HG03520 (cell line): ENCODE measurements at regions not wholly inside any gene's neighbourhood (a gene's known extent, or its start where the extent isn't known, plus 50 kb on each side); places are given as distances from the start of the nearest gene placed in this dataset.

Source experiments
- ATAC-seq: cut with Tn5 transposase; IDR thresholded peaks from one replicate; pipeline ENCODE4 v1.9.1; 2021; ENCODE audit warnings: mild to moderate bottlenecking, moderate library complexity; ENCODE audit not compliant: unreplicated experiment

DNA sequence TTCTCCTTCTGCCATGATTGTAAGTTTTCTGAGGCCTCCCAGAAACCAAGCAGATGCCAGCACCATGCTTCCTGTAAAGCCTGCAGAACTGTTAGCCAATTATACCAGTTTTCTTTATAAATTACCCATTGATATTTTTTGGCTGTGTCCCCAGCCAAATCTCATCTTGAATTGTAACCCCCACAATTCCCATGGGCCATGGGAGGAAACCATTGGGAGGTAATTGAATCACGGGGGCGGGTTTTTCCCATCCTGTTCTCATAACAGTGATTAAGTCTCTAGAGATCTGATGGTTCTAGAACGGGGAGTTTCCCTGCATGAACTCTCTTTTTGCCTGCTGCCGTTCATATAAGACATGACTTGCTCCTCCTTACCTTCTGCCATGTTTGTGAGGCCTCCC, 788.5 kb downstream of the C6orf118 start:
- ATAC-seq = no peak

DNA sequence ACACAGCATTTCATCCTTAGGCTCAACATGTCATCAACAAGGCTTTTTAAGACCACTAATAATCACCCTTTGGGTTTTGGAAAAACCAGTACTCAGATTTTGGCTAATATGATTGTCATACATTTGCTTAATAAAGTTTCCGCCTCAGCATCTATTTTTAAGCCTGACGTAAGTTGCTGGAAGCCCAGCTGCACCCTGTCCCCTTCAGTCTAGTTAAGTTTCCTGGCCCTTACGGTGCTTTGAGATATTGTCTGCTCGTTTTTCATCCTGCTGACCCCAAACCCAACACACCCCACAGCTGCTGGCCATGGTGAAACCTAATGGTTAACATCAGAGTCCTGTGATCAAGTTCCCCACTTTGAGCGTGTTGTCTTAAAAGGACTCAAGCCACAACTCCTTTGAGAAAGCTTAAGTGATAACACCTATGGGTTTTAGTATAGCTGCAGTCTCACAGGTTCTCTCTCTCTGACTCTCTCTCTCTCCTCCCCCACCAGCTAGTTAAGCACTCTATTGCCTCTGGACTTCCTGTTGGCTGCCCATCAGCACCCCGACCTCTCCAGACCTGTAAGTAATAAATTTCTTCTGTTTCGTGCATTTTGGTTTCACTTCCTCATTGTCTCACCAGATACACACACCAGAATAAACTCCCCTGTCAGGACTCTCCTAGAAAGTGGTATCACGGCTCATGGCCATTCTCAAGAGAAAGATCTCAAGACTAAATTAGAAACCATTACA, 802.0 kb downstream of the C6orf118 start:
- no peak for ATAC-seq

DNA sequence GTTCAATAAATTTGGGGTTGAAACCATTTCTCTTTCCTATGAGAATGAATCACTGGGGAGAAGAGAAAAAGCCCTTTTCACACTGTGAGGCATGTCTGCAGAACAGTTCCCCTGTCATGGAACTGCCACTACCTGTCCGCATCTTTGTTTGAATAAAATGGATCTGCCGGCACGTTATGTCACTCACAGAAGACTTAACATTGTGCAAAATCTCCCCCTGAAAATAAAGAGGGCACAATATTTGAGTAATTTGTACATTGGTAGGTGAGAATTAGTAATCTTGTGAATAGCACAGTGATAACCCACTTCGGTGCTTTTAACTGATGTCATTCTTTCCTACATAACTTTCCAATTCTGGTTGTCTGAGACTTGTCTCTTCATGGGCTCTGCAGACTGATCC, 804.0 kb downstream of the C6orf118 start:
- ATAC-seq = no peak

DNA sequence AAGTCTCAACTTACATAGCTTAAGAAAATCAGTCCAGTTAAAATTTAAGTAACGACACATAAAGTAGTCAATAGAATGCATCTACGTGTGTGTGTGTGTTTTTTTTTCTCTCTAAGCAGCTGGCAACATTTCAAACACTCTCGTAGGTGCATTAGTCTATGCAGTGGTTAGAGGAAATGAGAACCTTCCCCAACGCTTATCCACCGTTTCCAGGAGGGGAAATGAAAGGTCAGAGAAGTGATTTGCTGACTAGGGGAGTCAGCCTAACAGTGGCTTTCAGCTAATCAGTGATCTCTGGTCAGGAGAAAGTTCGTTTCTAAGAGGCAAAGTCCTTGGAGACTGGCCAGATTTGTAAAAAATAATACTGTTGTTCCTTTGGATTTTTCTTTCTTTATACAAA, 806.6 kb downstream of the C6orf118 start:
- no peak for ATAC-seq

DNA sequence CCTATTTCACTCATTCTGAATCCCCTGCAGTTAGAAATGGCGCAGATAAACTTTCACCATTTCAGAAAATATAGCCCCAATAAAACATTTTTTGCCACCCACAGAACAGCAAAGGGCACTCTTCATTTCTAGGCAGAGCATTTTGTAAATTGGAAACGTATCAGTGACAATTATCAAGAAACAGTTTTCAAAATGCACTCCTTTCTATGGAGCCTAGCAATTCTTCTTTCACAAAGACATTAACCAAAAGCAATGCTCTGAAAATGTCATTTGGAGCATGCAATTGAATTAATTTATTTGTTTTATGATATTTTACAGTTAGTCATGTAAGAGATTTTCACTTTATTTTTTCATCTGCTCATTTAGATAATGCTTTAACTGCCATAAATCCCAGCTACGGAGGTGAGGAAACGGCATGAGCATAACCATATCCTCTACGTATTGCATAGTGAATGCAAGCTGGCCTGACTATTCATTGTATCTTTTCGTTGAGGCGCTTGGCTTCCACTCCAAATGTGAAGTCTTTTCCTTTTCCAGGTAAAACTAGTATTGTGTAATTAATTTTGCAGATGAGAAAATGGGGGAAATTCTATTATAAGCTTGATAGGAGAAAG, 813.4 kb downstream of the C6orf118 start:
- no peak for ATAC-seq

DNA sequence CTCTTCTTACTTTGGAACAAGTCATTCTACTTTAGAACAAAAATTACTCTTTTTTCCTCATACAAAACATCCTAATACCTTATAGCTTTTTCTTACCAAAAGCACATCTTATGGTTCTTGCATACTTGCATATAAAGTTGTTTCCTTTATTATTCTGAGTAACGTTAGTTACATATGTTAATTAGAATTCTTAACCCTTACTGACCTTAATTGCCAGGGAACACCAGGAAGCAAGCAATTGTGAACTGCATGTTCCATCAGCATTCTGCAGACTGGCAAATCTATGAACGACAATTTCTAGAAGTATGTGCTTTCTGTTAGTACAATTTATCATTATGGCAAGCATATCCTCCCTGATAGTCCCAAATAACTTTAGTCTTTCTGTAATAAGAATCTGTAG, 831.0 kb downstream of the C6orf118 start:
- ATAC-seq = no peak

DNA sequence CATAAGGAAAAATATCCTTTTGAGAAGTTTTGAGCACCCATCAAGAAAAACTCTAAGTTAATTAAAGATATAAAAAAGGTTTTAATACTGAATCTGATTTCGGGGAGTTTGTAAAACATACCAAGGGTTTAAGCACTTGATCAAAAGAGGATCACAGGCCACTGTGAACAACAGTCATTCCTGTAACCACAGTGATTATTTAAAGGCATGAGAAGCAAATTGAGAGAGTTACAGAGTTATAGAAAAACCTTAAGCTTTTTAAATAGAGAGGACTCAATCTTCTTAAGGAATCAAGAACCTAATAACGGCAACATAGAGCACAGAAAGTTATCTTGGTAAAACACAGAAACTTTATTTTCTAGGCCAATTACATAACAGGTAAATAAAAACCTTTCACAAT, 831.6 kb downstream of the C6orf118 start:
- ATAC-seq = no peak

DNA sequence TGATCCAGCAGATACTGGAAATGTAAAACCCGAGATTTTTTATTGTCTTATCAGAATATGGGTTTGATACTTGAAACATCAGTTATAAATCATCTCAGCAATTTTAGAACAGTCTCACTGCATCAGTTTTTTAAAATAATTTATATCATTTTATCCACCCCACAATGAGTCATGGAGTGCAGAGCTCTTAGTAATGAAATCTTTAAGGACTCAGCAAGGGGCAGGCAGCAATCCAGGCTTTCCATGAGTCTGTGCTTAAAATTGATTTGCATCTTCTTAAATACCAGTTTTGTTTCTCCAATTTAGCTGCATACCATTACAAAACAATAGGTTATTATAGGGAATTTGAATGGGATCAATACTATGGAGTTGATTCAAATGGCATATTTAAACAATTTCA, 832.3 kb downstream of the C6orf118 start:
- no peak for ATAC-seq

DNA sequence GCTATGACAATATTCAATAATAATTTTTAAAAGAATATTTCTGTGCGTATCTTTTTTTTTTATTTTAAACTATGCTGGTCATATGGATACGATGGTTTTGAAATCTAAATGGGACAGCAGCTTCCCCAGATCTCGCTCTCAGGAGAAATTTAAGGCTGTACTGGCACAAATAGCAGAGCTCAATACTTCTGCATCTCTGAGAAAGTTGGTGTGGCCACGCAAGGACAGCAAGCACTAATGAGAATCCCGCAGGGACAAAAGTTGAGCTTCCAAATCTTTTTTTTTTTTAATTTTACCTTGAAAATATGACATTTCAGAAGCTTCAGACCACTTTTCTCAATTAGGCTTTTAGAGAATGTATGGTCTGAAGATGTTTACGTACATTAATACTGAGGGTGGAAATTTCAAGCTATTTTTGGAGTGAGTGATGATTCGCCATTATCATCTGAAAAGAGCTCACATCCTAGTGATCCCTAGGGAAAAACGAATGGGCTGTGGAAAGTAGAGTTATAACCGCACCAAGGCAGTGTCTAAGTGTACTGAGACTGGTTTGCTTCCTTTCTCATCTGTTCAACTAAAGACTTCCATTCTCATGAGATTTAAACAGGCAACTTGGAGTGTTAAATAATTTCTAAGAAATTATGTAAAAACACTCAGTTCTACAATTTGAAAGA, 840.0 kb downstream of the C6orf118 start:
- no peak for ATAC-seq

DNA sequence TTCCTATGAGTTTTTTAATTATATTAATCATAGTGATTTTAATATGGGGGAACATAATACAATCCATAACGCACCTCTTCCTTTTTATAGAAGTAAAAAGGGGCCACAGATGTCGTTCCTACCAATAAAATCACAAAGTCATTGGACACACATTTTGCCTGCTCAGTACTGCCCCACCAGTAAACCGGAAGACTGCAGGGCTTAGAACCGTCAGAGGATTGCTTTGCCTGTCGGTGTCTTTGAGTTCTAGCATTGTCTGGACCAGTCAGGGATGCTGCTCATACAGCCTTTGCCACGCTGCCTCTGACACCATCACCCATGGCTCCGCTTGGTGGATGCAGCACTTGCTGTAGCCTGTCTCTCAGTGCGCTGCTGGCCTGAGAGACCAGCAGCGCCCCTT, 853.6 kb downstream of the C6orf118 start:
- no peak for ATAC-seq

DNA sequence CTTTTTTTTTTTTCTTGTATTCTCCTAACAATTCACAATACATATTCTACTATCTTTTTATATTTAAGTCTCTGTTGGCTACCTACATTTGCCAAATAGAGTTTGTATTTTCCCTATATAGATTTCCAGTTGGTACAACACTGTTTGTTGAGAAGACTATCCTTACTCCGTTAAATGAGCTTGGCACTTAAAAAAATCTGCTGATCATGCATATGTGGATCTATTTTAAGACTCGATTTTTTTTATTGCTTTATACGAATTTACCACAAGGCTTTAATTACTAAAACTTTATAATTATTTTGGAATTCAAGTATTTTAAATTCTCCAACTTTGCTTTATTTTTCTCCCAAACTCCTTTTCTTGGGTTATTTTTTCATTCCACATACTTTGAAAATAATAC, 855.6 kb downstream of the C6orf118 start:
- ATAC-seq = no peak

DNA sequence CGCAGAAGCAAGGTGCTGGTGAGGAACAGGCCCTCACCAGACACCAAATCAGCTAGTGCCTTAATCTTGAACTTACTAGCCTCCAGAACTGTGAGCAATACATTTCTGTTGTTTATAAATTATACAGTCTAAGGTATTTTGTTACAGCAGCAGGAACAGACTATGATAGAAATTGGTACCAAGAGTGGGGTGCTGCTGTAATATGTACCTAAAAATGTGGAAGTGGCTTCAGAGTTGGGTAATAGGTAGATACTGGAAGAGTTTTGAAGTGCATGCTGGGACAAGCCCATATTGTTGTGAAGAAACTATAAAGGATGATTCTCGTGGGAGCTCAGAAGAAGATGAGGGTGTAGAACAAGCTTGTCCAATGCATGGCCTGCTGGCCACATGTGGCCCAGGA, 866.8 kb downstream of the C6orf118 start:
- ATAC-seq = no peak

DNA sequence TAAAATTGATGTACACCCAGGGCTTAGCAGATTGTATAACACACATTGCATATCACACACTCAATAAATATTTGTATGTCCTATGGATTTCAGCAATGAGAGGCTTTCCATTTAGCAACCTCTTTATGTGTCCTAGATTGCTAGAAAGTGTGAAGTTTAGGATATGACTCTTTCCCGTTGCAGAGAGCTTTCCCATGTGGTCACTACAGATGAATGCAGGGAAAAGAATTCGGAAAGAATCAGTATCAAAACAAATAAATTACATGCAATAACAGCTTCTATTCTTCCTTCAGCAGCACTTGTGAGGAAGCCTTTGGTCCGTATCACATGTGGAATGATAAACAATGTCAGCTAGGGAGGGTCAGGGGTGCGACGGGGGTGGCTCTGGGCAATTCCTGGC, 870.1 kb downstream of the C6orf118 start:
- no peak for ATAC-seq

DNA sequence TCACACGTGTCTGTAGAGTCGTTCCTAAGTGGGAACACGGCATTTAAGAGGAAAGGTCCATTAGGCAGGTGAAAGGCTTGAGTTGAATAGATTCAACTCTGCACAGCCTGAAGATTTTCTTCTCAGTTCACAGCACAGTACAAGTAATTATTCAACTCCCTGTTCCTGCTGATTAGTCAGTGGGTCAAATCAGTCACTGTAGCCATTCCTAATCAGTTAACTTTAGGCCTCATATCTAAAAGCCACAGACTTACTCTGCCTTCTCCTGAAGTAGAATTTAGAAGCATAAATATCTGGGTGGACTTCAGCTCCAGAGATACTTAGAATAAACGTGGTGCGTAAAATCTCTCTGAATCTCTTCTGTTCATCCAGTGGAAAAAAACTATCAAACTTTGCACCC, 872.4 kb downstream of the C6orf118 start:
- no peak for ATAC-seq

DNA sequence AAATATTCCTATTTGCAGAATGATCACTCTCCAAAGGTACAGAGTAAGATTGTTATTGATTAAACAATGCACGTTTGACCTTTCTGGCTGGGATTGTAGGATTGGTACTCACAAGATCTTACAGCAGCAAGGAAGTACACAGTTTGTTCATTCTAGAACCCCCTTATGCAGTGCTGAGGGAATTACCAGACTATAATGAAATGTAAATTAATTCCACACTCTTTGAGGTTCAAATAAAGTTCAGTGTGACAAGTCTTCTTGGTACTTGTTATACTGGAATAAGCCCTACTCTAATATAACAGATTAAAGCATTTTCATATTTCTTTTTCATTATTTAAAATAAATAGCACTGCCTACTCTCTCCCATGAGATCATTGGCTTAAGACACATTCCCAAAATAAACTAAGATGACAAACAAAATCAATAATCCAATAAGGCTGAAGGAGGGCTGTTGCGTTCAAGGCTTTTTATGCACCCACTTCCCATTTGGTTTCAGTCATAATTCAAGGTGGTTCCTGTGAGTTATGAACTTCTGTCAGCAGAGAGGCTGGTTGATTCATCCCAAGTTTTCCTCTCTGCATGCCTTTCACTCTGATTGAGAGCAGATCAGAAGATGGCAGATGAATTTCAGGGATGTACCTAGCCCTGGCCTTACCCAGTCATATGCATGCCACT, 881.5 kb downstream of the C6orf118 start:
- ATAC-seq = no peak

DNA sequence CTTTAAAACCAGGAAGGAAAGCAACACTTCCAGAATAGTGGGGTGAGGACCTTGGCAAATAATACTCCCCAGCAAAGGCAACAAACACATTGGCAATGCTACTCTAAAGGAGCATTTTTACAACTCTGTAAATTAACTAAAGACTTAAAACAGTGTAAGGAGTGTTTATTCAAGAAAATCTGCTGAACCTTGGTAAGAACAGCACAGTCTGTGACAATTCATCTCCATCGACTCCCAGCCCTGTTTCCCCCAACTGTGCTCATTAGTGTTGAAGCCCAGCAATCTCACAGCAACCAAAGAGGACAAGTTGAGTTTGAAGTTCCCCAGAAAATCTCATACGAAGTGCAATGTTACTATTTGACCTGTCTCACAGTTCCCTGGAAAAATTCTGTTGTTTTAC, 884.9 kb downstream of the C6orf118 start:
- ATAC-seq = no peak

DNA sequence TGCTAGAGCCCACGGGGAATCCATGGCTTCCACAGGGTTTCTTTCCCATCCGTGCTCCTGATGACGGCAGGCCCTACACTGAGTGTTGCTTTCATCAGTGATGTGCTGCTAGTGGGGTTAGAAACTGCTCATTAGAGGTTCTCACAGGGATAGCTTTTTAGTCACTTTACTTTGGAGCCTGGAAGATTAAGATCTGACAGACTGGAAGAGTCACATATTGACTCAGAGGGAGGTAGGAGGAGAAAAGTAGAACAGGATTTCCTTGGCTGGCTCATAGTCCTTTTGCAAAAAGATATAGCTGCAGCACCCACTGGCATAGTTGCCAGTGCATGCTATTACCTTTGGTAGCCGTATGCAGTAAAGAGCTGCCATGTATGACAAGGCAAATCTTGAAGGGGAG, 890.3 kb downstream of the C6orf118 start:
- ATAC-seq = no peak

DNA sequence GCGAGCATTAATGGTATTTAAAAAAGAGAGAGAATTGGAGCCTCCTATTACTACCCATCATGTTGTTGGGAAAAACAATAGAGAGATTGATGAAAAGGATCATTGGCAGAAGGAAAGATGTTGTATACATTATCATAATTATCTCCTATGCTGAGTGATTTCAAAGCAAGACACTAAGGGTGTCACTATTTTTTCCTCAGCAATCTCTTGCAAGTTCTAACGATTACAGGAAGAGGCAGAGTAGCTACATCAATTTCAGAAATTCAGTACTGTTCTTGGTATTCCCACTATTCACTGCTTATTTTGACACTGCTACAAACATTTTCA, 891.2 kb downstream of the C6orf118 start:
- no peak for ATAC-seq

DNA sequence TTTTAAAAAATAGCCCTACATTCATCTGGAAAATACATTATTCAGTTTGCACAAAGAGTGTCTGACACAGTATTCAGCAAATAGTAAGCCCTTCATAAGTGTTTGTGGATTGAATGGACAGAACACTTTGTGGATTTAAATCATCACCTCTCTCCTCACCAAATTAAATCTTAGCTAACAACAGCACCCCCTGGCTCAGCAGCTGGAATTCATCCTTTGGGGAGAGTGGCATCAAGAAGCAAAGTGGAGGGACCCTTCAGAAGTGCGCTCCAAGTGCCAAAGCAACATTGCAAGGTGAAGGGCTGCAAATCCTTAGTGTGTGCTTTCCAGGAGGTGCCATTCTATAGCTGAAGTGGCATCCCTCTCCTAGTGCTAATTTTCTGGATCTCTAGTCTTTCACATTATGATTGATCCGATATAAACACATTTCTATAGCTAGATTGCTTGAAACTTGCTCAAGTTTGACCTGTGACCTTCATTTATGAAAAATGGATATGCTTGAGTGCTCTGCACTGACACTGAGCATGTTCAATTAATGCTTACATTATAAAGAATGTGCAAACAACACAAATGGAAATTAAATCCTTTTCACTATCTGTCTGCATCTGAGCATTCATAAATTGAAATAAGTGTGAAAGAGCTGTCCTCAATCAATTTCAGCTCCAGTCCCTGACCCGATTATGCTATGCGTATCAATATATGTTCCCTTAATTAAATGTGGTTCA, 891.7 kb downstream of the C6orf118 start:
- no peak for ATAC-seq

DNA sequence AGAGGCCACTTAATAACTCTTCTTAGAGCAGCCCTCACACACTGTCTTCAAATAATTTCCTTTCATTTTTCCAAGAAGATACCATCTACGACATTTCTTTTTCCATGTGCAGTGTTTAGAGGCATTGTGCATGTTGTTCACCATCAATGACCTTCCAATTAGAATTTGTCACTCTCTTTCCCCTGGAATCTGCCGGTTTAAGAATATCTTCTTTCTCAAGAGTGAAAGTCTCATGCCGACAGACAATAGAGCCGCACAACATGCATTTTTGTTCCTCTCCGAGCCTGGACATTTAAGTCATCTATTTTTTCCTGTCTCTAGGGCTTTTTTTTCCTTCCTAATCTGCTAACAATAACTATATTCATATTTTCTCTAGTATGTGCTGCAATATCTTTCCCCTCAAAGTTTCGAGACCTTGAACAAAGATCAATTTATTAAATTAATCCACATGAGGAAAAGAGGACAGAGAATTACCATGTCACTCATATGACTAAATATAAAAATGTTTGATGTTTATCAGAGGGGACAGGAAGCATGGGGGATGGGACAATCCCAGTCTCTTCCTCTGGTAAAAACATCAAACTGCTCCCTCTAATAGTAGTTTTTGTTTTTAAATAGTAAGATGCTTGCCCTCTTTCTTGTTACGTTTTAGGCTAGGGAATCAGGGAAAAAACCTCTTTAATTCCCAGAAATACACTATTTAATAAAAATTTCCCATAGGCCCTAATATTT, 893.4 kb downstream of the C6orf118 start:
- no peak for ATAC-seq

DNA sequence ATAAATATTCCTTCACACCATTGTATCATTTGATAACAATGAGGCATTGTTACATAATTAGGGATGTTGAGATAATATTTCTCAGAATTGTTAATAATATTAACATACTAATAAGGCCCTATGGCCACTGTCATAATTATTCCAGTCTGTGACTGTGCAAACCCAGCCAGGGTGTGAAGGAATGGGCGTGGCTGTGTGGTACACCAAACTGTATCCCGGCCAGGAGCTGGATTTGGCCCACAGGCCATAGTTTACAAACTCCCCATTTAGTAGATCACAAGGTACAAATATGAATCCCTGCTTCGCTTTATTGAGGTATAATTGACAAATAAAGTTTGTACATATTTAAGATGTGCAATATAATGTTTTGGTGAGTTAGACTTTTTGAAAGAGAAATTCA, 894.7 kb downstream of the C6orf118 start:
- no peak for ATAC-seq
